GM12864 (cell line): ENCODE measurements at regions not wholly inside any gene's neighbourhood (a gene's known extent, or its start where the extent isn't known, plus 50 kb on each side); places are given as distances from the start of the nearest gene placed in this dataset.
"Not testable (repeated sequence)": the region's sequence is repeated elsewhere in the genome, so short reads cannot be mapped to it uniquely, and the experiment has no call there.

Source experiments
- DNase-seq: peaks from one replicate; pipeline ENCODE4 v3.0.0-alpha.2; 2011; ENCODE audit warnings: low read depth
- H3K4me3 ChIP-seq: 2 replicates; pipeline ENCODE4 v1.5.1; 2011; ENCODE audit warnings: mild to moderate bottlenecking, low read depth, low read length, control low read depth
- CTCF ChIP-seq: IDR thresholded peaks from 2 replicates; pipeline ENCODE4 v1.5.1; 2011; ENCODE audit warnings: low read depth, mild to moderate bottlenecking, moderate library complexity, low read length, control low read depth, inconsistent platforms; ENCODE audit errors: missing control alignments

DNA sequence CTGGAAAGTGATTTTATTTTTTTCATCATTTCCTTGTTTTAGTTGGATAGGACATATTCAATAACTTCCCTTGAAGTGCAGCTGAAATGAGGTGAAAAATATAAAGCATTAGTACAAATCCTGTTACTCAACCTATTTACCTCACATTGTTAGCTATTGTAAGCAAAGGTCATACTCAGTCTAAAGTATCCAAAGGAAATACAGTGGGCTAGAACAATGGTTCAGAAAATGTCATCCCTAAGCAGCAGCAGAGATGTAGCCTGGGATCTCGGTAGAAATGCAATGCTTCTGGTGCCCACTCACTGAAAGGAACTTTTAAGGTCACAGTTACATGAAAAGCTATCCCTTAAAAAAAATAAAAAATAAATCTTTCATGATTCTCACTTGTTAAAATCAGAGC is 300.6 kb downstream of the PPP4R3C start:
- no peak overlapping the region for H3K4me3 ChIP-seq
- DNase-seq, result no peak
- no peak for TF ChIP-seq CTCF

- not testable (repeated sequence) for DNase-seq
These were observed 306.2 kb downstream of the PPP4R3C start for GRCh38 chrX:27156921-27157320.

DNA sequence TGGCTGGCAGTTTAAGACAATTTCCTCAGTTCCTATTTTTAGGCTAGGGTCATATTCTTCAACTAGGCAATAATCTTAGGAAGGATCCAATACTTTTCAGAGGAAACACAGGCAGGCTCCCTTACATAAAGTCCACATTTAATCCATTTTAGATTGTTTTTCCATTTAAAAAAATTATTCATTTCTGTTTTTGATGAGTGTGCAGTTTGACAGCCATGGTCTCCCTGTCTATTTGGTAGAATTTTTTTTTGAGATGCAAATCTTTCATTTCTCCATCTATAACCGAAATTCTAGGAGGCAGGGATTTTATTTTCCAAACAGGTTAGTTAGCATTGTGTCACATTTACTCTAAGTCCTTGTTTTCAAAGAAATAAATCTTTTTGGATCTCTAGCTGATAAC is 326.8 kb downstream of the PPP4R3C start:
- no peak overlapping the region for H3K4me3 ChIP-seq
- TF ChIP-seq CTCF, result no peak
- no peak for DNase-seq

More at GRCh38 chrX:27156921-27157320, 306.2 kb downstream of the PPP4R3C start:
- H3K4me3 ChIP-seq, result not testable (repeated sequence)

DNA sequence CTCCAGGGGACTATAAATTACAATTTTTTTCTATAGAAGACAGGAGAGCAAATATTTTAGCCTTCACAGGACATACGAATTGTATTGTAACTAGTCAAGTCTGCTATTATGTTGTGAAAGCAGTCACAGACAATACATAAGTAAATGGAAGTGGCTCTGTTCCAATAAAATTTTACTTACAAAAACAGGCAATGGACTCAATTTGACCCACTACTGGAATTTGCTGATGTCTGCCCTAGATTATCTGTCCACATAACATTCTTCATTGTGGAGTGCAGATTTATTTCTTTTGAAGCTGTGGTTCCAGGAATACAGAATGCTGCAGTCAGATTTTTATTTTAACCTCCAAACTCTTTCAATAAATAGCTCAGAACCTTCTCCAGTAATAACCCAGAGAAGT is 330.3 kb downstream of the PPP4R3C start:
- no peak for DNase-seq
- no peak for TF ChIP-seq CTCF
- H3K4me3 ChIP-seq, result no peak overlapping the region

DNA sequence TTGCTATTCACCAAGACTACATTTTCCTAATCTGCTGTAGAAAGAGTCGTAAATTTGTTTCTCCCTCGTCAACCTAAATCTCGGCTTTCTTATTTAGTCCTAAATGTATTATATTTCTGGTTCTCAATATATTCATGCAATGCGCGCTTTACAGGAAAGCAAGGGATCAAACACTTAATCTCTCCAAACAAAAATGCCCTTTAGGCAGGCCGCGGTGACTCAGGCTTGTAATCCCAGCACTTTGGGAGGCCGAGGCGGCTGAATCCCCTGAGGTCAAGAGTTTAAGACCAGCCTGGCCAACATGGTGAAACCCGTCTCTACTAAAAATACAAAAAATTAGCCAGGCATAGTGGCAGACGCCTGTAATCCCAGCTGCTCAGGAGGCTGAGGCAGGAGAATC is 376.0 kb downstream of the PPP4R3C start:
- not testable (repeated sequence) for H3K4me3 ChIP-seq, DNase-seq

DNA sequence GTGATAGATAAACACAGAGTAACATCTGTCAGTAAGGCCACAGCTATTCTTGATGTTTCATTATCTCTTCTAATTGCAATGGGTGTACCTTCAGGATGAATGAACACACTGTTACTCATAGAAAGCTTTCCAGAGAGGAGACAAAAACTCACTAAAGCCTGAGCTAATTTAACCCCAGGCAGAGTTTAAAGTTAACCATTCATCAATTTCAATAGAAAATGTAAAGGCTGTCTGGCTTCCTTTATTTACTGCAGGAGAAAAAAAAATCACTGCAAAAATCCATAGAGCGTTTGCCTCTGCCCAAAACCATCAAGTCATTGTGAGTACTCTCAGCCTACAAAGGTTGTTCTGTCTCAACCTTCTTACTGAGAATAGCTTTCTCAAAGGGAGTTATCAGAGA is 376.9 kb downstream of the PPP4R3C start:
- DNase-seq, result no peak
- TF ChIP-seq CTCF, result no peak
- H3K4me3 ChIP-seq, result no peak overlapping the region

GRCh38 chrX:27085346-27085745 is 377.8 kb downstream of the PPP4R3C start:
- no peak for DNase-seq
- H3K4me3 ChIP-seq, result no peak overlapping the region
- no peak for TF ChIP-seq CTCF

- no peak for TF ChIP-seq CTCF
- H3K4me3 ChIP-seq, result no peak overlapping the region
- no peak for DNase-seq
These were observed 384.8 kb downstream of the PPP4R3C start for GRCh38 chrX:27078371-27078770.
